ENCODE measurements at regions not wholly inside any gene's neighbourhood (a gene's known extent, or its start where the extent isn't known, plus 50 kb on each side); places are given as distances from the start of the nearest gene placed in this dataset.

- Histone ChIP-seq H3K27me3 (no peaks in the 10 kb centered on the region), H3K9me3 (no peaks in the 10 kb centered on the region), H3K4me3 (no peak overlapping the region), H3K4me1 (no peaks in the 10 kb centered on the region), H3K36me3 (ENCODE audit: low read depth, missing control alignments) (no peaks in the 10 kb centered on the region), H3K27ac (no peak overlapping the region)
- intact Hi-C loops (cut with DNase I; ENCODE audit: low total_unique reads): no loop called here
- DNase-seq: no peak
- 91 to 96% methylated on average over 1 of the region's 1 CpG for WGBS, 2 donors
- no peak for TF ChIP-seq CTCF (IDR thresholded peaks at IDR 0.05)
- TF ChIP-seq POLR2A (IDR thresholded peaks at IDR 0.05): no peak
Observed at GRCh38 chr13:59543418-59543817, 620.3 kb downstream of the DIAPH3 start.

- intact Hi-C loops (cut with DNase I; ENCODE audit: low total_unique reads): no loop called here
- DNase-seq: no peak
Observed at GRCh38 chr13:59545007-59545406, 618.7 kb downstream of the DIAPH3 start.

GRCh38 chr13:59546178-59546577 is 617.5 kb downstream of the DIAPH3 start:
- H3K27me3 ChIP-seq: no peaks in the 10 kb centered on the region
- WGBS, 2 donors: 64 to 73% methylated on average over 1 of the region's 1 CpG
- no peaks in the 10 kb centered on the region for H3K36me3 ChIP-seq (ENCODE audit: low read depth, missing control alignments)
- no peak overlapping the region for H3K27ac ChIP-seq
- H3K9me3 ChIP-seq: no peaks in the 10 kb centered on the region
- H3K4me3 ChIP-seq: no peak overlapping the region
- H3K4me1 ChIP-seq: no peaks in the 10 kb centered on the region
- intact Hi-C loops (cut with DNase I; ENCODE audit: low total_unique reads): no loop called here
- TF ChIP-seq CTCF (IDR thresholded peaks at IDR 0.05) (no peak), POLR2A (IDR thresholded peaks at IDR 0.05) (no peak)
- no peak for DNase-seq

More at GRCh38 chr13:59545007-59545406, 618.7 kb downstream of the DIAPH3 start:
- H3K4me3 ChIP-seq: no peak overlapping the region
- no peaks in the 10 kb centered on the region for H3K36me3 ChIP-seq (ENCODE audit: low read depth, missing control alignments)
- H3K9me3 ChIP-seq: no peaks in the 10 kb centered on the region
- H3K4me1 ChIP-seq: no peaks in the 10 kb centered on the region
- 100% methylated on average over 1 of the region's 1 CpG for whole genome bisulfite sequencing, 2 donors
- no peak overlapping the region for H3K27ac ChIP-seq
- no peak for TF ChIP-seq POLR2A (IDR thresholded peaks at IDR 0.05)
- no peak for TF ChIP-seq CTCF (IDR thresholded peaks at IDR 0.05)
- no peaks in the 10 kb centered on the region for H3K27me3 ChIP-seq

GRCh38 chr13:59547950-59548349 is 615.8 kb downstream of the DIAPH3 start:
- H3K4me3 ChIP-seq: no peak overlapping the region
- H3K36me3 ChIP-seq (ENCODE audit: low read depth, missing control alignments): no peaks in the 10 kb centered on the region
- TF ChIP-seq POLR2A (IDR thresholded peaks at IDR 0.05): no peak
- TF ChIP-seq CTCF (IDR thresholded peaks at IDR 0.05): no peak
- no peak for DNase-seq
- no peaks in the 10 kb centered on the region for H3K27me3 ChIP-seq
- no peaks in the 10 kb centered on the region for H3K9me3 ChIP-seq
- H3K4me1 ChIP-seq: no peaks in the 10 kb centered on the region
- intact Hi-C loops (cut with DNase I; ENCODE audit: low total_unique reads): no loop called here
- H3K27ac ChIP-seq: no peak overlapping the region
- WGBS, 2 donors: 86 to 87% methylated on average over 1 of the region's 1 CpG

- Histone ChIP-seq H3K4me3 (no peak overlapping the region), H3K9me3 (no peaks in the 10 kb centered on the region), H3K36me3 (ENCODE audit: low read depth, missing control alignments) (no peaks in the 10 kb centered on the region), H3K27me3 (no peaks in the 10 kb centered on the region), H3K4me1 (no peaks in the 10 kb centered on the region), H3K27ac (no peak overlapping the region)
- TF ChIP-seq CTCF (IDR thresholded peaks at IDR 0.05): no peak
- TF ChIP-seq POLR2A (IDR thresholded peaks at IDR 0.05): no peak
- WGBS, 2 donors: 96 to 99% methylated on average over 4 of the region's 4 CpGs
- DNase-seq: no peak
- intact Hi-C loops (cut with DNase I; ENCODE audit: low total_unique reads): no loop called here
Observed at GRCh38 chr13:59562924-59563323, 600.8 kb downstream of the DIAPH3 start.
